Smooth muscle cell (in vitro differentiated cells): ENCODE measurements at regions not wholly inside any gene's neighbourhood (a gene's known extent, or its start where the extent isn't known, plus 50 kb on each side); places are given as distances from the start of the nearest gene placed in this dataset. TPM values are rescaled to one million over a fixed set of nuclear protein-coding genes. Genes with fewer than 3 reads are reported as not detected.

Experiments
- DNase-seq: peaks from one replicate; lab custom pipeline; 2025; ENCODE audit not compliant: unreplicated experiment; lab: John Stamatoyannopoulos, UW
- H2AFZ ChIP-seq: fragments of 200-600 bp; sonication (generic); 2 replicates; pipeline ENCODE4 v1.6.0; 2016; ENCODE audit warnings: antibody characterized with exemption, low read depth, mild to moderate bottlenecking
- H3F3A ChIP-seq: fragments of 200-600 bp; sonication (generic); 2 replicates; pipeline ENCODE4 v1.6.0; 2017; ENCODE audit warnings: antibody characterized with exemption, low read depth
- H3K27ac ChIP-seq: fragments of 200-600 bp; sonication (generic); 2 replicates; pipeline ENCODE4 v1.5.1; 2016; ENCODE audit warnings: low read depth, mild to moderate bottlenecking
- H3K27me3 ChIP-seq: fragments of 200-600 bp; sonication (generic); 2 replicates; pipeline ENCODE4 v1.6.1; 2016; ENCODE audit warnings: low read depth, mild to moderate bottlenecking
- H3K36me3 ChIP-seq: fragments of 200-600 bp; sonication (generic); 2 replicates; pipeline ENCODE4 v1.5.1; 2016; ENCODE audit warnings: low read depth
- H3K4me1 ChIP-seq: fragments of 200-600 bp; sonication (generic); 2 replicates; pipeline ENCODE4 v1.5.1; 2016; ENCODE audit warnings: low read depth
- H3K4me2 ChIP-seq: fragments of 200-600 bp; sonication (generic); 2 replicates; pipeline ENCODE4 v1.6.0; 2016; ENCODE audit warnings: mild to moderate bottlenecking
- H3K4me3 ChIP-seq: fragments of 200-600 bp; sonication (generic); 2 replicates; pipeline ENCODE4 v1.5.1; 2016; ENCODE audit warnings: mild to moderate bottlenecking
- H3K79me2 ChIP-seq: fragments of 200-600 bp; sonication (generic); 2 replicates; pipeline ENCODE4 v1.6.0; 2016; ENCODE audit warnings: low read depth, mild to moderate bottlenecking
- H3K9ac ChIP-seq: fragments of 200-600 bp; sonication (generic); 2 replicates; pipeline ENCODE4 v1.6.0; 2016; ENCODE audit warnings: low read depth
- H3K9me3 ChIP-seq: fragments of 200-600 bp; sonication (generic); replicated peaks from 2 replicates; pipeline ENCODE4 v1.5.1; 2016; ENCODE audit warnings: low read depth
- H4K20me1 ChIP-seq: fragments of 200-600 bp; sonication (generic); 2 replicates; pipeline ENCODE4 v1.6.0; 2016; ENCODE audit warnings: low read depth
- CTCF ChIP-seq: fragments of 200-600 bp; sonication (generic); IDR thresholded peaks from 2 replicates; pipeline ENCODE4 v1.5.1; 2017; ENCODE audit warnings: borderline replicate concordance, mild to moderate bottlenecking, antibody characterized with exemption; ENCODE audit not compliant: insufficient read depth, poor library complexity, severe bottlenecking
- WGBS: methylation state at CpG from one replicate; pipeline ENCODE4 v1.1.7; 2016; ENCODE audit warnings: low lambda C conversion rate; 5-methylcytosine and 5-hydroxymethylcytosine counted together
- small RNA-seq: library from RNA; depleted of rRNA; stranded (forward); fragments of <200 nt; gene quantifications from one replicate; pipeline ENCODE3, GENCODE V24; 2014

- H3K36me3 ChIP-seq = no peaks in the 10 kb centered on the region
- no peak overlapping the region for H3K4me3 ChIP-seq
- WGBS = 0% methylated on average over 1 of the region's 1 CpG
- no peak overlapping the region for H3K27ac ChIP-seq
- no peaks in the 10 kb centered on the region for H4K20me1 ChIP-seq
- DNase-seq = no peak
- TF ChIP-seq CTCF = no peak
- peaks cover 66% of the 10 kb centered on the region for H3K79me2 ChIP-seq
- H3F3A ChIP-seq = peaks cover 9% of the 10 kb centered on the region
- H3K27me3 ChIP-seq = no peaks in the 10 kb centered on the region
- peaks cover 7% of the 10 kb centered on the region for H3K4me1 ChIP-seq
- H3K4me2 ChIP-seq = no peak overlapping the region
- H3K9ac ChIP-seq = no peak overlapping the region
- H3K9me3 ChIP-seq = no peaks in the 10 kb centered on the region
- H2AFZ ChIP-seq = no peak overlapping the region
Measured at GRCh38 chr2:196587739-196588138, 51.8 kb upstream of the CCDC150 start.

- Histone ChIP-seq H3K4me1 (peaks cover 7% of the 10 kb centered on the region), H3K9ac (no peak overlapping the region), H4K20me1 (no peaks in the 10 kb centered on the region), H3F3A (peaks cover 9% of the 10 kb centered on the region), H3K9me3 (no peaks in the 10 kb centered on the region), H3K4me3 (no peak overlapping the region), H3K27me3 (no peaks in the 10 kb centered on the region), H3K27ac (no peak overlapping the region), H3K79me2 (peaks cover 52% of the 10 kb centered on the region), H3K36me3 (no peaks in the 10 kb centered on the region), H2AFZ (no peak overlapping the region), H3K4me2 (no peak overlapping the region)
- DNase-seq = no peak
- WGBS = 86% methylated on average over 1 of the region's 1 CpG
- TF ChIP-seq CTCF = no peak
Measured at GRCh38 chr2:196589419-196589818, 50.1 kb upstream of the CCDC150 start.

Small RNA genes lying in the stretch of these regions (small RNA-seq; reads per million reads assigned to genes)
- gene RN7SL820P = not detected
